ENCODE measurements at regions not wholly inside any gene's neighbourhood (a gene's known extent, or its start where the extent isn't known, plus 50 kb on each side); places are given as distances from the start of the nearest gene placed in this dataset.

GRCh38 chr10:62462461-62462860, 88.3 kb downstream of the ZNF365 start:
- TF ChIP-seq EZH2phosphoT487 (IDR thresholded peaks at IDR 0.05; ENCODE audit: low read length), result no peak
- no peak for TF ChIP-seq EZH2 (optimal IDR thresholded peaks at IDR 0.05; ENCODE audit: low read depth, low read length)
- TF ChIP-seq CTCF (IDR thresholded peaks at IDR 0.05; ENCODE audit: low read length), result no peak
- peaks cover 6% of the 10 kb centered on the region; the same call in 1 of the 2 replicates for H3F3A ChIP-seq (ENCODE audit: insufficient read depth, low read length)
- DNase-seq, result no peak

GRCh38 chr10:62463364-62463763, 89.2 kb downstream of the ZNF365 start:
- Histone ChIP-seq H3F3A (ENCODE audit: insufficient read depth, low read length) (no peaks in the 10 kb centered on the region), H3K79me2 (ENCODE audit: low read length) (no peaks in the 10 kb centered on the region), H3K36me3 (replicated peaks; ENCODE audit: insufficient read depth, low read length) (no peaks in the 10 kb centered on the region), H3K4me2 (ENCODE audit: low read depth, low read length) (no peak overlapping the region), H3K27ac (ENCODE audit: low read length) (no peak overlapping the region), H3K4me1 (ENCODE audit: low read length) (peaks cover 15% of the 10 kb centered on the region), H4K20me1 (ENCODE audit: insufficient read depth, low read length) (no peaks in the 10 kb centered on the region), H3K9ac (ENCODE audit: low read length) (no peak overlapping the region), H3K4me3 (ENCODE audit: low read length) (no peak overlapping the region), H3K9me2 (replicated peaks; ENCODE audit: insufficient read depth, low read length) (no peaks in the 10 kb centered on the region), H3K27me3 (replicated peaks; ENCODE audit: insufficient read depth, low read length) (peaks cover 40% of the 10 kb centered on the region), H2AFZ (ENCODE audit: low read length) (no peak overlapping the region), H3K9me3 (replicated peaks; ENCODE audit: insufficient read depth, low read length) (no peaks in the 10 kb centered on the region)
- no peak for DNase-seq
- TF ChIP-seq EZH2 (optimal IDR thresholded peaks at IDR 0.05; ENCODE audit: low read depth, low read length) (no peak), EZH2phosphoT487 (IDR thresholded peaks at IDR 0.05; ENCODE audit: low read length) (no peak), CTCF (IDR thresholded peaks at IDR 0.05; ENCODE audit: low read length) (no peak)

More at GRCh38 chr10:62462461-62462860, 88.3 kb downstream of the ZNF365 start:
- Histone ChIP-seq H3K4me1 (ENCODE audit: low read length) (peaks cover 22% of the 10 kb centered on the region), H4K20me1 (ENCODE audit: insufficient read depth, low read length) (no peaks in the 10 kb centered on the region), H3K9ac (ENCODE audit: low read length) (no peak overlapping the region), H3K4me2 (ENCODE audit: low read depth, low read length) (no peak overlapping the region), H3K36me3 (replicated peaks; ENCODE audit: insufficient read depth, low read length) (no peaks in the 10 kb centered on the region), H3K4me3 (ENCODE audit: low read length) (no peak overlapping the region), H3K9me2 (replicated peaks; ENCODE audit: insufficient read depth, low read length) (no peaks in the 10 kb centered on the region), H3K27ac (ENCODE audit: low read length) (no peak overlapping the region), H3K9me3 (replicated peaks; ENCODE audit: insufficient read depth, low read length) (no peaks in the 10 kb centered on the region), H2AFZ (ENCODE audit: low read length) (no peak overlapping the region), H3K79me2 (ENCODE audit: low read length) (no peaks in the 10 kb centered on the region), H3K27me3 (replicated peaks; ENCODE audit: insufficient read depth, low read length) (peaks cover 46% of the 10 kb centered on the region)

GRCh38 chr10:62464308-62464707, 90.1 kb downstream of the ZNF365 start:
- Histone ChIP-seq H3K9me2 (replicated peaks; ENCODE audit: insufficient read depth, low read length) (no peaks in the 10 kb centered on the region), H3K4me1 (ENCODE audit: low read length) (peaks cover 15% of the 10 kb centered on the region), H3K4me2 (ENCODE audit: low read depth, low read length) (no peak overlapping the region), H3K9me3 (replicated peaks; ENCODE audit: insufficient read depth, low read length) (no peaks in the 10 kb centered on the region), H3K9ac (ENCODE audit: low read length) (no peak overlapping the region), H3K27ac (ENCODE audit: low read length) (no peak overlapping the region), H3K79me2 (ENCODE audit: low read length) (no peaks in the 10 kb centered on the region), H3F3A (ENCODE audit: insufficient read depth, low read length) (no peaks in the 10 kb centered on the region), H2AFZ (ENCODE audit: low read length) (no peak overlapping the region), H3K27me3 (replicated peaks; ENCODE audit: insufficient read depth, low read length) (peaks cover 31% of the 10 kb centered on the region; the same call in 1 of the 2 replicates), H3K4me3 (ENCODE audit: low read length) (no peak overlapping the region), H3K36me3 (replicated peaks; ENCODE audit: insufficient read depth, low read length) (no peaks in the 10 kb centered on the region), H4K20me1 (ENCODE audit: insufficient read depth, low read length) (no peaks in the 10 kb centered on the region)
- no peak for DNase-seq
- TF ChIP-seq EZH2 (optimal IDR thresholded peaks at IDR 0.05; ENCODE audit: low read depth, low read length) (no peak), EZH2phosphoT487 (IDR thresholded peaks at IDR 0.05; ENCODE audit: low read length) (no peak), CTCF (IDR thresholded peaks at IDR 0.05; ENCODE audit: low read length) (no peak)

All from MM.1S (cell line).